ENCODE measurements at regions not wholly inside any gene's neighbourhood (a gene's known extent, or its start where the extent isn't known, plus 50 kb on each side); places are given as distances from the start of the nearest gene placed in this dataset.

DNA sequence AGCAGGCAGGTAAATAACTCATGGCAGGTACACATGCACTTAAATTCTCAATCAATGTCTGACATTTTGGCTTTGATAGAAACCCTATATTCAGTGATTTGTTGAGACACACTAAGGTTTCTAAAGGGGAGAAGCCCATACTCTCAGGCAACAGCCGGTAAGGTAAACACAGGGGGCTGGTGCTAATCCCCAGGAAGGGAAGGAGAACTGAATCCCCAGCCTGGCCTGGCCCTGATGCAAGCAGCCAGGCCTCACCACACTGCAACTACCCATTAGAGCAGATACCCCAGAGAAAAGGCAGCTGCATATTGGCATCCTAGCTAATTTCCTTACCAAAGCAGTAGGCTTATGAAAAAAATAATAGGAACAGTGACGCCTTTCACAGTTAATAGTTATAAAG is 116.5 kb upstream of the LRRC7 start:
- TF ChIP-seq, protein P1, sequence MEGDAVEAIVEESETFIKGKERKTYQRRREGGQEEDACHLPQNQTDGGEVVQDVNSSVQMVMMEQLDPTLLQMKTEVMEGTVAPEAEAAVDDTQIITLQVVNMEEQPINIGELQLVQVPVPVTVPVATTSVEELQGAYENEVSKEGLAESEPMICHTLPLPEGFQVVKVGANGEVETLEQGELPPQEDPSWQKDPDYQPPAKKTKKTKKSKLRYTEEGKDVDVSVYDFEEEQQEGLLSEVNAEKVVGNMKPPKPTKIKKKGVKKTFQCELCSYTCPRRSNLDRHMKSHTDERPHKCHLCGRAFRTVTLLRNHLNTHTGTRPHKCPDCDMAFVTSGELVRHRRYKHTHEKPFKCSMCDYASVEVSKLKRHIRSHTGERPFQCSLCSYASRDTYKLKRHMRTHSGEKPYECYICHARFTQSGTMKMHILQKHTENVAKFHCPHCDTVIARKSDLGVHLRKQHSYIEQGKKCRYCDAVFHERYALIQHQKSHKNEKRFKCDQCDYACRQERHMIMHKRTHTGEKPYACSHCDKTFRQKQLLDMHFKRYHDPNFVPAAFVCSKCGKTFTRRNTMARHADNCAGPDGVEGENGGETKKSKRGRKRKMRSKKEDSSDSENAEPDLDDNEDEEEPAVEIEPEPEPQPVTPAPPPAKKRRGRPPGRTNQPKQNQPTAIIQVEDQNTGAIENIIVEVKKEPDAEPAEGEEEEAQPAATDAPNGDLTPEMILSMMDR (IDR thresholded peaks at IDR 0.05; ENCODE audit: insufficient read depth, missing control alignments) = no peak
- no peak for DNase-seq (ENCODE audit: insufficient read length, low spot score)
- FAIRE-seq = no peak

DNA sequence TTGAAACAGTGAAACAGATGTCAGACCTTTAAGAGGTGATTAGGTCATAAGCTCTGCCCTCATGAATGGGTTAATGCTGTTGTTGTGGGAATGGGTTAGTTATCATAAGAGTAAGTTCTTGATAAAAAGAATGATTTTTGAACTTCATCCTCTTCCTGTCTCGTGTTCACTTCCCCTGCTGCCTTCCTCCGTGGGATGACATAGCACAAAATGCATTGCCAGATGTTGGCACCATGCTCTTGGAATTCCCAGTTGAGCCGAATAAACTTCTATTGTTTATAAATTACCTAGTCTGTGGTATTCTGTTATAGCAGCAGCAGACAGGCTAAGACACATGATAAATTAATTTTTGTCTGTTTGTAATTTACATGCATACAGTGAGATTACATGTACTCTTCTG is 112.0 kb upstream of the LRRC7 start:
- no peak for FAIRE-seq
- TF ChIP-seq, protein P1 (IDR thresholded peaks at IDR 0.05; ENCODE audit: insufficient read depth, missing control alignments) = no peak
- DNase-seq (ENCODE audit: insufficient read length, low spot score) = no peak

DNA sequence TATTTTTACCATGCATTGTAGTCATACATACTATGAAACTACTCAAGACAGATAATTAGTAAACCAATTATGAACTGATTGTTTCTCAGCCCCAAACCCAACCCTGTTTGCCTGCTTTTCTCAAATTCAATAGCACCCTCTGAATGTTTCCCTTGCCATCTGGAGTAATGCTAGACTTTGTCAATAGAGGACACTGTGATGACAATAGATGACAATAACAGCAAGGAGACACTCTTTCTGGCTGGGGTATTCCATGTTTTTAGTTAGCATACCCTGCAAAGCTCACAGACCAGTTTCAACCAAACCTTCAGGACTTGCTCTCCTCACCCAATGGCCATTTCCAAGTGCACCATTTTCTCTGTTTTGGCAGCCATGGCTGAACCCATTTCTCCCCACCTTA is 108.5 kb upstream of the LRRC7 start:
- DNase-seq (ENCODE audit: insufficient read length, low spot score) = no peak

DNA sequence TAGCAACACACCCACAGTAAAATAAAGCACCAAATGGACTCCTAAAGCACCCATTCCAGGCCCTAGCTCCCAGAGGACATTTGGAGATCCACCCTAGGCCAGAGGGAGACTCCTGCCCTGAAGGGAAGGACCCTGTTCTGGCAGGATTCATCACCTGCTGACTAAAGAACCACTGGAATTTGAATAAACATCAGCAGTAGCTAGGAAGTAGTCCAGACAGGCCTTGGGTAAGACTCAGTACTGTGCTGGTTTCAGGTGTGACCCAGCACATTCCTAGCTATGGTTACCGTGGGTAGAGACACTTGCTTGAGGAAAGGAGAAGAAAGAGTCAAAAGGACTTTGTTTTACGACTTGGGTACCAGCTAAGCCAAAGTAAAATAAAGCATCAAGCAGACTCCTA is 92.7 kb upstream of the LRRC7 start:
- FAIRE-seq = no peak
- TF ChIP-seq, protein P1 (IDR thresholded peaks at IDR 0.05; ENCODE audit: insufficient read depth, missing control alignments) = no peak
- no peak for DNase-seq (ENCODE audit: insufficient read length, low spot score)

More for the DNA sequence above, 108.5 kb upstream of the LRRC7 start:
- TF ChIP-seq, protein P1 (IDR thresholded peaks at IDR 0.05; ENCODE audit: insufficient read depth, missing control alignments) = no peak
- no peak for FAIRE-seq

DNA sequence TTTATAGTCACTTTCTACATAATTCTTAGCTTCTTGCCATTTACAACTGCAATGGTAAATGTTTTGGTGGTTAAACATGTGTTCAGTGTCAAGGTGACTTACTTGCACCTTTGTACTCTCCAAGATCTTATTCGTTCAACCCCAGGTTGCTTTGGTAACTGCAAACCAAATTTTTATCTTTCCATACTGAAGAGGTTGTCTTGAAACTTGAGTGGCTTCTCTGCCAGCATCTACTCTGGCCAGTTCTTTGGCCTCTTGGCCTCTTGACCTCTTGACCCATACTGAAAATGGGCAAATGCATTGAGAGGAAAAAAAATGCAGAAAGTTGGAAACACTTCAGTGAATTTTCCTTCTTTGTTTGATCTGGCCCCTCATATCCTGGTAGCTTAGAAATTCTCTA is 88.0 kb upstream of the LRRC7 start:
- FAIRE-seq (no peak), DNase-seq (ENCODE audit: insufficient read length, low spot score) (no peak)
- TF ChIP-seq, protein P1 (IDR thresholded peaks at IDR 0.05; ENCODE audit: insufficient read depth, missing control alignments) = no peak

DNA sequence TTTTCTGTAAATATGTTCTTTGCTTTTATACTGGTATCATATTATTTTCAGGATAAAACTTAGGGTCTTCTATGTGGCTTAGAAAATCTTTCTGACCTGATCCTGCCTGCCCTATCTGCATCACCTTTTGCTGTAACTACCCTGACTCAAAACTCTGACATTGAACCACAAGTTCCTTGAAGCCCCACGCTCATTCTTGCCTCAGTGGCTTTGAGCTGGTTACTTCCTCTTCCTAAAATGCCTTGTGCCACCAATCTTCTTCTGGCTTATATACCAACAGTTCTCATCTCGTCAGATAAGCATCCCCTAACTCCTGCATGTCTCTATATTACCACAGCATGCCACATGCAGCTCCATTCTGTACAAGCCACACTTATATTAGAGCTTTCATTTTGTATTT is 84.5 kb upstream of the LRRC7 start:
- TF ChIP-seq, protein P1 (IDR thresholded peaks at IDR 0.05; ENCODE audit: insufficient read depth, missing control alignments) = no peak
- FAIRE-seq (no peak), DNase-seq (ENCODE audit: insufficient read length, low spot score) (no peak)

DNA sequence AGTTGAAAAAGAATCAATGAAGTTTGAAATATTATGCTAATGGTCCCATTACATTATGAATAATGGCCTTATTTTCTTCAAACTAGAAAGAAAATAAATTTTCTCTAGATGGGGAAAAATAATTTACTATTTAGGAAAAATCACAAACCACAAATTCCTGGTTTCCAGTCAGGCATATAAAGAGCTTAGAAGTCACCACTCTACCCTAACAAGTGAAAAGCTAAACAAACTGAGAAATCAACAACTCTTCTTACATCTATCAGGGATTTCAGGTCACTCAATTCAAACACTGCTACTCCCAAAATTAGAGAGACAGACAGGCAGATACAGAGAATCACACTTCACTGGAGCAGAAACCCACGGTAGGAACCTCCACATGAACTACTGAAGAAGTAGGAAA is 82.1 kb upstream of the LRRC7 start:
- TF ChIP-seq, protein P1 (IDR thresholded peaks at IDR 0.05; ENCODE audit: insufficient read depth, missing control alignments) = no peak
- DNase-seq (ENCODE audit: insufficient read length, low spot score) (no peak), FAIRE-seq (no peak)

Data from D721Med (cell line).